Sigmoid colon (tissue), 6 donors: ENCODE measurements at regions not wholly inside any gene's neighbourhood (a gene's known extent, or its start where the extent isn't known, plus 50 kb on each side); places are given as distances from the start of the nearest gene placed in this dataset.

Source experiments
- DNase-seq: peaks from one replicate; pipeline ENCODE4 v3.0.0-alpha.2; 2019
- H3K27ac ChIP-seq, 4 donors: fragments of 200-600 bp; sonication (generic); one replicate each; pipeline ENCODE4 v1.5.1; 2016 to 2019; ENCODE audit warnings: mild to moderate bottlenecking in 1 of 4
- H3K27me3 ChIP-seq, 3 donors: fragments of 200-600 bp; sonication (generic); one replicate each; pipeline ENCODE4 v1.5.1; 2019; ENCODE audit warnings: mild to moderate bottlenecking in 1 of 3
- H3K36me3 ChIP-seq, 4 donors: fragments of 200-600 bp; sonication (generic); one replicate each; pipeline ENCODE4 v1.5.1; 2016 to 2019
- H3K4me1 ChIP-seq, 4 donors: fragments of 200-600 bp; sonication (generic); one replicate each; pipeline ENCODE4 v1.5.1; 2017 to 2019
- H3K4me3 ChIP-seq, 4 donors: fragments of 200-600 bp; sonication (generic); one replicate each; pipeline ENCODE4 v1.5.1; 2017 to 2019; ENCODE audit warnings: mild to moderate bottlenecking in 2 of 4, moderate library complexity in 1 of 4
- H3K9me3 ChIP-seq, 4 donors: fragments of 200-600 bp in 3 of 4; sonication (generic) in 3 of 4; one replicate each; pipeline versions ENCODE4 v1.5.1 to v1.6.1; 2013 to 2019
- CTCF ChIP-seq, 4 experiments: fragments of 450-650 bp in 3 of 4; fragments of 200-600 bp in 1 of 4; IDR thresholded peaks; one replicate each; pipeline ENCODE4 v1.5.1; 2016 to 2019; ENCODE audit warnings: antibody characterized with exemption in 4 of 4, mild to moderate bottlenecking in 3 of 4, moderate library complexity in 2 of 4
- EP300 ChIP-seq, 4 donors: sonication (generic); formaldehyde crosslinking; IDR thresholded peaks; one replicate each; pipeline ENCODE4 v1.6.1; 2017; ENCODE audit warnings: antibody characterized with exemption in 4 of 4
- POLR2A ChIP-seq, 2 donors: fragments of 450-650 bp; IDR thresholded peaks; one replicate each; pipeline ENCODE4 v1.6.1; 2016; ENCODE audit warnings: antibody characterized with exemption in 2 of 2, mild to moderate bottlenecking in 2 of 2, moderate library complexity in 2 of 2
- POLR2AphosphoS5 ChIP-seq, 4 donors: sonication (generic); formaldehyde crosslinking; IDR thresholded peaks; one replicate each; pipeline ENCODE4 v1.6.1; 2017; ENCODE audit warnings: antibody characterized with exemption in 4 of 4
- WGBS, 2 donors: extraction: QIAGEN DNeasy Blood & Tissue Kit; methylation state at CpG; one replicate each; pipeline ENCODE4 v1.1.7; 2013; 5-methylcytosine and 5-hydroxymethylcytosine counted together
- intact Hi-C: fragments of 100-400 bp; cut with DNase I; formaldehyde crosslinking; loops from one replicate; pipeline ENCODE4 v1.15.1; 2023
- donor health status: healthy with polysubstance abuse.
- donor health status: healthy.

GRCh38 chr3:72279068-72279604 lies 494.2 kb upstream of the PROK2 start:
- H3K27ac ChIP-seq = peak overlapping the region in 3 of 4 donors; percentile 65 to 77 (median 70)
- no peak for DNase-seq
- intact Hi-C loops = loop anchor here (5.0 to 10.0 kb wide), 2 partner anchors 127 to 166 kb away; partner anchors contain the start of gene RYBP

GRCh38 chr3:72278349-72279067 lies 493.6 kb upstream of the PROK2 start:
- Histone ChIP-seq H3K27me3 (no peaks in the 10 kb centered on the region), H3K4me1 (peaks cover 0 to 38% (median 29%) of the 10 kb centered on the region in 4 donors), H3K27ac (peak overlapping the region in 3 of 4 donors; percentile 65 to 77 (median 70)), H3K9me3 (no peaks in the 10 kb centered on the region), H3K36me3 (no peaks in the 10 kb centered on the region), H3K4me3 (no peak overlapping the region)
- intact Hi-C loops = loop anchor here (5.0 to 10.0 kb wide), 2 partner anchors 126 to 166 kb away; partner anchors contain the start of gene RYBP
- DNase-seq = no peak
- 78 to 81% methylated on average over 3 of the region's 3 CpGs for WGBS, 2 donors
- no peak for TF ChIP-seq POLR2AphosphoS5 (IDR thresholded peaks at IDR 0.05)

More at GRCh38 chr3:72279068-72279604, 494.2 kb upstream of the PROK2 start:
- no peaks in the 10 kb centered on the region for H3K27me3 ChIP-seq
- TF ChIP-seq POLR2AphosphoS5 (IDR thresholded peaks at IDR 0.05) (no peak), CTCF (IDR thresholded peaks at IDR 0.05) (no peak), POLR2A (IDR thresholded peaks at IDR 0.05) (no peak), EP300 (IDR thresholded peaks at IDR 0.05) (no peak)
- 28 to 67% methylated on average over 3 of the region's 3 CpGs for WGBS, 2 donors
- peaks cover 0 to 33% (median 23%) of the 10 kb centered on the region in 4 donors for H3K4me1 ChIP-seq
- H3K4me3 ChIP-seq = no peak overlapping the region
- H3K36me3 ChIP-seq = no peaks in the 10 kb centered on the region
- H3K9me3 ChIP-seq = no peaks in the 10 kb centered on the region

- intact Hi-C loops = loop anchor here (5.0 to 10.0 kb wide), 2 partner anchors 125 to 167 kb away; partner anchors contain the start of gene RYBP
- no peaks in the 10 kb centered on the region for H3K9me3 ChIP-seq
- H3K4me3 ChIP-seq = no peak overlapping the region
- no peak overlapping the region for H3K27ac ChIP-seq
- no peak for DNase-seq
- no peaks in the 10 kb centered on the region for H3K27me3 ChIP-seq
- TF ChIP-seq POLR2AphosphoS5 (IDR thresholded peaks at IDR 0.05) (no peak), EP300 (IDR thresholded peaks at IDR 0.05) (no peak), CTCF (IDR thresholded peaks at IDR 0.05) (no peak), POLR2A (IDR thresholded peaks at IDR 0.05) (no peak)
- WGBS, 2 donors = 90 to 97% methylated on average over 4 of the region's 4 CpGs
- peaks cover 0 to 43% (median 34%) of the 10 kb centered on the region in 4 donors for H3K4me1 ChIP-seq
- H3K36me3 ChIP-seq = no peaks in the 10 kb centered on the region
These were observed 492.8 kb upstream of the PROK2 start for GRCh38 chr3:72277710-72278109.

GRCh38 chr3:72276806-72277205 lies 491.9 kb upstream of the PROK2 start:
- H3K27ac ChIP-seq = no peak overlapping the region
- TF ChIP-seq EP300 (IDR thresholded peaks at IDR 0.05) (no peak), POLR2A (IDR thresholded peaks at IDR 0.05) (no peak), POLR2AphosphoS5 (IDR thresholded peaks at IDR 0.05) (no peak), CTCF (IDR thresholded peaks at IDR 0.05) (no peak)
- H3K4me1 ChIP-seq = peaks cover 0 to 43% (median 34%) of the 10 kb centered on the region in 4 donors
- no peak for DNase-seq
- H3K36me3 ChIP-seq = no peaks in the 10 kb centered on the region
- WGBS, 2 donors = 83 to 88% methylated on average over 3 of the region's 3 CpGs
- intact Hi-C loops = loop anchor here (5.0 to 10.0 kb wide), 2 partner anchors 125 to 168 kb away; partner anchors contain the start of gene RYBP
- H3K27me3 ChIP-seq = no peaks in the 10 kb centered on the region
- no peaks in the 10 kb centered on the region for H3K9me3 ChIP-seq
- no peak overlapping the region for H3K4me3 ChIP-seq

- WGBS, 2 donors = 77 to 79% methylated on average over 7 of the region's 7 CpGs
- Histone ChIP-seq H3K27me3 (no peaks in the 10 kb centered on the region), H3K27ac (peak overlapping the region; percentile 49 to 65 (median 58)), H3K4me3 (no peak overlapping the region), H3K4me1 (peaks cover 0 to 50% (median 39%) of the 10 kb centered on the region in 4 donors), H3K36me3 (no peaks in the 10 kb centered on the region), H3K9me3 (no peaks in the 10 kb centered on the region)
- no peak for DNase-seq
- intact Hi-C loops = loop anchor here (5.0 to 10.0 kb wide), 2 partner anchors 123 to 169 kb away; partner anchors contain the start of gene RYBP
- no peak for TF ChIP-seq CTCF (IDR thresholded peaks at IDR 0.05)
- no peak for TF ChIP-seq POLR2A (IDR thresholded peaks at IDR 0.05)
- TF ChIP-seq EP300 (IDR thresholded peaks at IDR 0.05) = no peak
- no peak for TF ChIP-seq POLR2AphosphoS5 (IDR thresholded peaks at IDR 0.05)
These were observed 490.4 kb upstream of the PROK2 start for GRCh38 chr3:72275331-72275751.
